ENCODE measurements at regions not wholly inside any gene's neighbourhood (a gene's known extent, or its start where the extent isn't known, plus 50 kb on each side); places are given as distances from the start of the nearest gene placed in this dataset.

GRCh38 chr18:78293540-78293939, 686.1 kb upstream of the SALL3 start:
- intact Hi-C loops (cut with DNase I) = no loop called here
- no peak for DNase-seq

GRCh38 chr18:78293940-78294541, 685.6 kb upstream of the SALL3 start:
- intact Hi-C loops (cut with DNase I) = no loop called here

GRCh38 chr18:78295262-78295661, 684.4 kb upstream of the SALL3 start:
- intact Hi-C loops (cut with DNase I) = no loop called here
- no peak for DNase-seq

More at GRCh38 chr18:78293940-78294541, 685.6 kb upstream of the SALL3 start:
- DNase-seq = no peak

- intact Hi-C loops (cut with DNase I) = no loop called here
Observed at GRCh38 chr18:78296166-78296565, 683.5 kb upstream of the SALL3 start.

GRCh38 chr18:78297048-78297447, 682.6 kb upstream of the SALL3 start:
- intact Hi-C loops (cut with DNase I) = no loop called here
- DNase-seq = no peak

More at GRCh38 chr18:78296166-78296565, 683.5 kb upstream of the SALL3 start:
- DNase-seq = no peak

GRCh38 chr18:78303519-78304191, 676.0 kb upstream of the SALL3 start:
- intact Hi-C loops (cut with DNase I) = no loop called here
- DNase-seq = no peak

- intact Hi-C loops (cut with DNase I) = no loop called here
- DNase-seq = no peak
Observed at GRCh38 chr18:78304192-78305164, 675.1 kb upstream of the SALL3 start.

- no peak for DNase-seq
Observed at GRCh38 chr18:78305789-78306188, 673.8 kb upstream of the SALL3 start.

GRCh38 chr18:78309307-78309706, 670.3 kb upstream of the SALL3 start:
- intact Hi-C loops (cut with DNase I) = no loop called here
- DNase-seq = no peak

More at GRCh38 chr18:78305789-78306188, 673.8 kb upstream of the SALL3 start:
- intact Hi-C loops (cut with DNase I) = no loop called here

GRCh38 chr18:78309924-78310323, 669.7 kb upstream of the SALL3 start:
- intact Hi-C loops (cut with DNase I) = no loop called here
- DNase-seq = no peak

- intact Hi-C loops (cut with DNase I) = no loop called here
- no peak for DNase-seq
Observed at GRCh38 chr18:78319264-78319663, 660.4 kb upstream of the SALL3 start.

- no peak for DNase-seq
- intact Hi-C loops (cut with DNase I) = no loop called here
Observed at GRCh38 chr18:78319961-78320360, 659.7 kb upstream of the SALL3 start.

- intact Hi-C loops (cut with DNase I) = no loop called here
- no peak for DNase-seq
Observed at GRCh38 chr18:78321402-78321801, 658.2 kb upstream of the SALL3 start.

GRCh38 chr18:78323453-78324197, 656.0 kb upstream of the SALL3 start:
- DNase-seq = no peak
- intact Hi-C loops (cut with DNase I) = no loop called here

GRCh38 chr18:78327643-78328042, 652.0 kb upstream of the SALL3 start:
- no peak for DNase-seq
- intact Hi-C loops (cut with DNase I) = no loop called here

- intact Hi-C loops (cut with DNase I) = no loop called here
- DNase-seq = no peak
Observed at GRCh38 chr18:78330766-78331165, 648.9 kb upstream of the SALL3 start.

- intact Hi-C loops (cut with DNase I) = no loop called here
- DNase-seq = no peak
Observed at GRCh38 chr18:78352910-78353309, 626.7 kb upstream of the SALL3 start.

- DNase-seq = no peak
- intact Hi-C loops (cut with DNase I) = no loop called here
Observed at GRCh38 chr18:78362198-78362597, 617.4 kb upstream of the SALL3 start.

Data from head of caudate nucleus (tissue), 42 donors.